ENCODE measurements at regions not wholly inside any gene's neighbourhood (a gene's known extent, or its start where the extent isn't known, plus 50 kb on each side); places are given as distances from the start of the nearest gene placed in this dataset.

GRCh38 chr9:27844797-27845196 is 271.5 kb upstream of the C9orf72 start:
- Histone ChIP-seq H4K20me1 (ENCODE audit: insufficient read depth) (no peaks in the 10 kb centered on the region), H3K4me3 (replicated peaks in 1 of 2; ENCODE audit: low read depth in 1 of 2, low read length in 2 of 2) (no peak overlapping the region), H3K79me2 (ENCODE audit: insufficient read depth, low read length) (no peaks in the 10 kb centered on the region), H3K4me1 (ENCODE audit: control insufficient read depth in 1 of 2, insufficient read depth in 2 of 2, low read length in 2 of 2) (no peaks in the 10 kb centered on the region), H3K36me3 (ENCODE audit: control insufficient read depth in 1 of 2, insufficient read depth in 2 of 2, low read length in 2 of 2) (no peaks in the 10 kb centered on the region), H3K9me3 (ENCODE audit: control insufficient read depth in 1 of 2, insufficient read depth in 1 of 2, low read depth in 1 of 2, low read length in 2 of 2) (no peaks in the 10 kb centered on the region), H3K27ac (ENCODE audit: low read depth, low read length) (no peak overlapping the region), H3K27me3 (ENCODE audit: insufficient read depth, low read length) (0 out of 2 replicates have a peak, but pooled peaks cover 2% of the 10 kb centered on the region), H3K9me2 (ENCODE audit: insufficient read depth) (no peaks in the 10 kb centered on the region), H3K9ac (ENCODE audit: low read length) (no peak overlapping the region), H2AFZ (ENCODE audit: low read depth, low read length, poor library complexity, severe bottlenecking) (no peak overlapping the region), H3K4me2 (ENCODE audit: low read length) (no peak overlapping the region)
- TF ChIP-seq POLR2A (IDR thresholded peaks at IDR 0.05; ENCODE audit: borderline replicate concordance, extremely low read depth, insufficient read depth, insufficient read length) (no peak), ZNF274 (IDR thresholded peaks at IDR 0.05; ENCODE audit: low read depth, low read length) (no peak), ZBTB33 (IDR thresholded peaks at IDR 0.05; ENCODE audit: extremely low read depth, insufficient replicate concordance, low read length) (no peak), SIN3A (IDR thresholded peaks at IDR 0.05; ENCODE audit: low read depth) (no peak), CTCF (IDR thresholded peaks at IDR 0.05 in 2 of 3, conservative IDR thresholded peaks at IDR 0.05 in 1 of 3; ENCODE audit: borderline replicate concordance in 1 of 3, insufficient read depth in 1 of 3, low read depth in 2 of 3, low read length in 2 of 3) (no peak), CBX3 (IDR thresholded peaks at IDR 0.05; ENCODE audit: low read depth) (no peak), FOSL1 (IDR thresholded peaks at IDR 0.05; ENCODE audit: low read depth) (no peak), SRF (IDR thresholded peaks at IDR 0.05; ENCODE audit: low read depth) (no peak), ATF3 (IDR thresholded peaks at IDR 0.05) (no peak), TCF7L2 (IDR thresholded peaks at IDR 0.05; ENCODE audit: borderline replicate concordance, extremely low read depth, insufficient read depth, insufficient read length) (no peak), POLR2AphosphoS5 (IDR thresholded peaks at IDR 0.05; ENCODE audit: low read depth, low read length) (no peak), YY1 (IDR thresholded peaks at IDR 0.05; ENCODE audit: extremely low read depth, insufficient replicate concordance, low read depth, low read length) (no peak), JUND (IDR thresholded peaks at IDR 0.05) (no peak), MAX (IDR thresholded peaks at IDR 0.05) (no peak), EZH2phosphoT487 (IDR thresholded peaks at IDR 0.05; ENCODE audit: borderline replicate concordance) (no peak), EZH2 (IDR thresholded peaks at IDR 0.05) (no peak), ELF1 (IDR thresholded peaks at IDR 0.05; ENCODE audit: borderline replicate concordance, low read depth) (no peak), CEBPB (IDR thresholded peaks at IDR 0.05; ENCODE audit: low read depth) (no peak)
- no TSS peak for BruUV-seq (replicated peaks)
- intact Hi-C loops (cut with micrococcal nuclease) = loop anchor here (10.0 kb wide), 1 partner anchor 50 kb away; no protein-coding TSS in a partner anchor
- ChIA-PET CTCF (no interaction called here), RAD21 (ENCODE audit: low non-redundant PET in 1 of 2, low total read pairs in 2 of 2, uncharacterized antibody in 2 of 2, unreplicated experiment in 2 of 2) (no interaction called here), POLR2A (no interaction called here)
- ATAC-seq (no peak), DNase-seq (ENCODE audit: low read depth, low spot score) (no peak)
